GM10266 (cell line): ENCODE measurements at regions not wholly inside any gene's neighbourhood (a gene's known extent, or its start where the extent isn't known, plus 50 kb on each side); places are given as distances from the start of the nearest gene placed in this dataset.

Source experiments
- DNase-seq: peaks from one replicate; pipeline ENCODE4 v3.0.0; 2012; ENCODE audit errors: extremely low spot score
- TF ChIP-seq, protein P1 (sequence below): IDR thresholded peaks from 2 replicates; pipeline ENCODE4 v1.5.1; 2012; ENCODE audit warnings: mild to moderate bottlenecking, low read depth; ENCODE audit not compliant: control insufficient read depth, insufficient read depth; ENCODE audit errors: missing control alignments

DNA sequence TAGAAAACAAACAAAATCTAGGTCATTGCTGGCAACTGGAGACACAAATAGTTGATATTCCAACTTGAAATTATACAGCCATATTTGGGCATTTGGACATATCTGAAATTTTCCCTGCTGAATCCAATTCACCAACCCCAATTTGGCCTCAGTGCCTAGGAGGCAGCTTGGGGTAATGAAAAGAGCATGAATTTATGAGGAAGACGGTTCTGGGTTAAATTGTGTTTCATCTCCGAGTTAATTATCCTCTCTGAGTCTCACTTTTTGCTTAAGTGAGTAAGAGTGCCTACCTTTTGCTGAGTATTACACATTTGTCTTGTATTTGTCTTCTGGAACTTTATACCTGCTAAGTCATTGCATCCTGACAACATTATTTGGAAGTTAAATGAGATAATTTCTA lies 1906.8 kb upstream of the PIK3C3 start:
- TF ChIP-seq, protein P1, sequence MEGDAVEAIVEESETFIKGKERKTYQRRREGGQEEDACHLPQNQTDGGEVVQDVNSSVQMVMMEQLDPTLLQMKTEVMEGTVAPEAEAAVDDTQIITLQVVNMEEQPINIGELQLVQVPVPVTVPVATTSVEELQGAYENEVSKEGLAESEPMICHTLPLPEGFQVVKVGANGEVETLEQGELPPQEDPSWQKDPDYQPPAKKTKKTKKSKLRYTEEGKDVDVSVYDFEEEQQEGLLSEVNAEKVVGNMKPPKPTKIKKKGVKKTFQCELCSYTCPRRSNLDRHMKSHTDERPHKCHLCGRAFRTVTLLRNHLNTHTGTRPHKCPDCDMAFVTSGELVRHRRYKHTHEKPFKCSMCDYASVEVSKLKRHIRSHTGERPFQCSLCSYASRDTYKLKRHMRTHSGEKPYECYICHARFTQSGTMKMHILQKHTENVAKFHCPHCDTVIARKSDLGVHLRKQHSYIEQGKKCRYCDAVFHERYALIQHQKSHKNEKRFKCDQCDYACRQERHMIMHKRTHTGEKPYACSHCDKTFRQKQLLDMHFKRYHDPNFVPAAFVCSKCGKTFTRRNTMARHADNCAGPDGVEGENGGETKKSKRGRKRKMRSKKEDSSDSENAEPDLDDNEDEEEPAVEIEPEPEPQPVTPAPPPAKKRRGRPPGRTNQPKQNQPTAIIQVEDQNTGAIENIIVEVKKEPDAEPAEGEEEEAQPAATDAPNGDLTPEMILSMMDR, result no peak
- no peak for DNase-seq

- TF ChIP-seq, protein P1, result no peak
- DNase-seq, result no peak
Observed at GRCh38 chr18:40046596-40046995, 1908.4 kb upstream of the PIK3C3 start.

- TF ChIP-seq, protein P1, result no peak
- no peak for DNase-seq
Observed at GRCh38 chr18:40041951-40042350, 1913.1 kb upstream of the PIK3C3 start.

- TF ChIP-seq, protein P1, result no peak
- DNase-seq, result no peak
Observed at GRCh38 chr18:40040574-40040973, 1914.5 kb upstream of the PIK3C3 start.

- TF ChIP-seq, protein P1, result no peak
- DNase-seq, result no peak
Observed at GRCh38 chr18:40037356-40037755, 1917.7 kb upstream of the PIK3C3 start.

GRCh38 chr18:40036861-40037260 lies 1918.2 kb upstream of the PIK3C3 start:
- TF ChIP-seq, protein P1, result no peak
- DNase-seq, result no peak

DNA sequence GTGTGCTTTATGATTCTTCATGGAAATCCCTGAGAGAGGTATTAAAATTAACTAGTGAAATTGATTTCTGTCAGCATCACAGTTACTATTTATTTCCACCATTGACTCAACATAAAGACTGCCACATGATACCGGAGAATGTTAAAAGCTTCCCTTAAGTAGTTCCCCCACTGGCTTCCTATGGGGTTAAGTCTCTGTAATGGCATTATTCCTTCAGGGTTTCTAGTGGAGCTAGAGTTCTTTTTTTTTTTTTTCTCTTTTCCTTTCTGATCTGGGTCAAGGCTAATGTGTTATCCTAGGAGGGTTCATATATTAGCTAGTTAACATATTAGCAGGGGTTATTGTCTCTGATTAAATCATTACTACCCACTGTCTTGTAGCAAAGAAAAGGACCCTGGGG lies 1919.1 kb upstream of the PIK3C3 start:
- no peak for DNase-seq
- TF ChIP-seq, protein P1, result no peak
